AG04450 (cell line): ENCODE measurements at regions not wholly inside any gene's neighbourhood (a gene's known extent, or its start where the extent isn't known, plus 50 kb on each side); places are given as distances from the start of the nearest gene placed in this dataset.
"Not testable (repeated sequence)": the region's sequence is repeated elsewhere in the genome, so short reads cannot be mapped to it uniquely, and the experiment has no call there.

Experiments
- CTCF ChIA-PET: fragments of 300-600, 350-600 bp; formaldehyde crosslinking; extraction: SDS; loops from one replicate; lab custom pipeline; 2022; ENCODE audit warnings: antibody characterized with exemption, inconsistent platforms; lab: Charles Lee
- POLR2A ChIA-PET: fragments of 350-600 bp; formaldehyde crosslinking; extraction: SDS; loops from one replicate; lab custom pipeline; 2021; ENCODE audit warnings: antibody characterized with exemption, inconsistent platforms; lab: Yijun Ruan, JAX
- DNase-seq: peaks from one replicate; pipeline ENCODE4 v3.0.0-alpha.2; 2011; ENCODE audit warnings: low read depth, low spot score
- H3K27ac ChIP-seq: one replicate; pipeline ENCODE4 v1.5.1; 2012; ENCODE audit warnings: low read depth, low read length, control low read depth
- H3K27me3 ChIP-seq: one replicate; pipeline ENCODE4 v1.6.0; 2012; ENCODE audit warnings: low read length; ENCODE audit not compliant: control insufficient read depth, insufficient read depth
- H3K4me3 ChIP-seq: 2 replicates; pipeline ENCODE4 v1.5.1; 2011; ENCODE audit warnings: mild to moderate bottlenecking, low read depth, low read length, control low read depth
- H3K9me3 ChIP-seq: 2 replicates; pipeline ENCODE4 v1.5.1; 2012; ENCODE audit warnings: low read length; ENCODE audit not compliant: control insufficient read depth, insufficient read depth
- CTCF ChIP-seq: IDR thresholded peaks from 2 replicates; pipeline ENCODE4 v1.5.1; 2011; ENCODE audit warnings: low read depth, low read length, control low read depth, inconsistent platforms

- peak overlapping the region; percentile 86 for H3K27ac ChIP-seq
- POLR2A ChIA-PET: interaction anchor here (0.5 to 0.8 kb wide), 6 partner anchors 22 to 1725 kb away, joined by 3 to 6 read pairs (median 3); no protein-coding TSS in a partner anchor
- H3K4me3 ChIP-seq: peak overlapping the region; percentile 99
- no peaks in the 10 kb centered on the region for H3K27me3 ChIP-seq
- peak; percentile 76 for DNase-seq
- CTCF ChIA-PET: no interaction called here
- H3K9me3 ChIP-seq: peaks cover 4% of the 10 kb centered on the region
- TF ChIP-seq CTCF: peak; percentile 28; the same call in 1 of the 2 replicates
Measured at GRCh38 chr17:47066841-47067682, 88.0 kb upstream of the RPRML start.

GRCh38 chr17:47066095-47066494 is 87.0 kb upstream of the RPRML start:
- no peak overlapping the region for H3K27ac ChIP-seq

GRCh38 chr17:47064684-47065083 is 85.6 kb upstream of the RPRML start:
- Histone ChIP-seq H3K4me3 (no peak overlapping the region), H3K27me3 (no peaks in the 10 kb centered on the region), H3K9me3 (peaks cover 4% of the 10 kb centered on the region), H3K27ac (no peak overlapping the region)
- TF ChIP-seq CTCF: no peak
- ChIA-PET CTCF (no interaction called here), POLR2A (no interaction called here)
- no peak for DNase-seq

More at GRCh38 chr17:47066095-47066494, 87.0 kb upstream of the RPRML start:
- Histone ChIP-seq H3K4me3 (no peak overlapping the region; the same call in none of the 2 replicates), H3K27me3 (no peaks in the 10 kb centered on the region), H3K9me3 (peaks cover 4% of the 10 kb centered on the region)
- ChIA-PET POLR2A (no interaction called here), CTCF (no interaction called here)
- DNase-seq: no peak
- TF ChIP-seq CTCF: no peak

- no peak overlapping the region for H3K4me3 ChIP-seq
- CTCF ChIA-PET: no interaction called here
- TF ChIP-seq CTCF: no peak
- H3K9me3 ChIP-seq: peaks cover 4% of the 10 kb centered on the region
- no peaks in the 10 kb centered on the region for H3K27me3 ChIP-seq
- POLR2A ChIA-PET: no interaction called here
- DNase-seq: no peak
- H3K27ac ChIP-seq: no peak overlapping the region
Measured at GRCh38 chr17:47063475-47063874, 84.4 kb upstream of the RPRML start.

GRCh38 chr17:47062851-47063250 is 83.8 kb upstream of the RPRML start:
- CTCF ChIA-PET: interaction anchor here (1.0 kb wide), 1 partner anchor 120 kb away, joined by 3 read pairs; no protein-coding TSS in a partner anchor
- DNase-seq, H3K27me3 ChIP-seq, H3K9me3 ChIP-seq, H3K27ac ChIP-seq, POLR2A ChIA-PET, H3K4me3 ChIP-seq: not testable (repeated sequence)

- H3K4me3 ChIP-seq, DNase-seq, H3K27ac ChIP-seq, H3K9me3 ChIP-seq, CTCF ChIA-PET, POLR2A ChIA-PET, H3K27me3 ChIP-seq: not testable (repeated sequence)
Measured at GRCh38 chr17:47060005-47060404, 81.0 kb upstream of the RPRML start.
